ENCODE measurements at regions not wholly inside any gene's neighbourhood (a gene's known extent, or its start where the extent isn't known, plus 50 kb on each side); places are given as distances from the start of the nearest gene placed in this dataset.

DNA sequence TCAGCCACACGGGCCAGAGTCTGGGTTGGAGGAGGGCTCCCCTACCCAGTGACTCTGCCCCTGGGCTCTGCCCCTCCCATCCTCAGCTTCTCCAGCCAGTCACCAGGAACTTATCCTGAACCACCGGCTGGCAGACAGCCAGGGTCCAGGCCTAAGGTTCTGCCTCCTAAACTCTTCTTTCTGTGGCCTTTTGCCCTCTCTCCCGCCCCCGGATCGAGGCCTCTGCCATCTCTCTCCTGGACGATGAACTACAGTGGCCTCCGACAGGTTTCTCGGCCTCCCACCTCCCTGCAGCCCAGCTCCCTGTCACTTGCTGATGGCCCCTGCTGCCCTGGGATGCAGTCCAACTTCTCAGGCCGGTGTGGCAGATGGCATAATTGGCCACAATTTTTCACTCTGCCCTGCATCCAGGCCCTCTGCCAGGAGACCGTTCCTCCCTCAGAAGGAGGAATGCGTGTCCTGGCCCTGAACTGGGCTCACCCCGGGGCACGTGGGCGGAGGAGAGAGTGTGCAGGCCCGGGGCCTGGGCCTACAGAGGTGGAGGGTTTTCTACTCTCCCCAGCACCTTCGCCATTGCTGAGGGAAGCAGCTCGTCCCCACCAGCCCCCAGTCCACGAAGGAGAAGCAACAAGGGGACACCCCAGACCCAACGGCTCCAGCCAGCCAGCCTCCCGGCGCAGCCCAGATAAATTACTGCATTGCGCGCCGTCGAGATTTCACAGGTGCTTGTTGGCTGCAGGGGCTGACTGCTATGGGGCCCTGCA, 81.9 kb upstream of the LRPAP1 start:
- TF ChIP-seq EZH2 (IDR thresholded peaks at IDR 0.05; ENCODE audit: insufficient read depth, poor library complexity, severe bottlenecking), result no peak
- no peak for TF ChIP-seq EZH2phosphoT487 (IDR thresholded peaks at IDR 0.05; ENCODE audit: insufficient read depth, low read depth)

Data from GM23248 (cell line).